OCI-LY3 (cell line): ENCODE measurements at regions not wholly inside any gene's neighbourhood (a gene's known extent, or its start where the extent isn't known, plus 50 kb on each side); places are given as distances from the start of the nearest gene placed in this dataset.

Source experiments
- EZH2phosphoT487 ChIP-seq: fragments of 200-600 bp; shearing (Covaris generic); IDR thresholded peaks from 2 replicates; pipeline ENCODE4 v1.6.1; 2018; ENCODE audit warnings: antibody characterized with exemption, mixed run types, low read depth
- TF ChIP-seq, protein P1 (sequence below): fragments of 200-600, 300-600 bp; sonication (generic); IDR thresholded peaks from 2 replicates; pipeline ENCODE4 v1.5.1; 2014; ENCODE audit warnings: antibody characterized with exemption, low read length, low read depth

DNA sequence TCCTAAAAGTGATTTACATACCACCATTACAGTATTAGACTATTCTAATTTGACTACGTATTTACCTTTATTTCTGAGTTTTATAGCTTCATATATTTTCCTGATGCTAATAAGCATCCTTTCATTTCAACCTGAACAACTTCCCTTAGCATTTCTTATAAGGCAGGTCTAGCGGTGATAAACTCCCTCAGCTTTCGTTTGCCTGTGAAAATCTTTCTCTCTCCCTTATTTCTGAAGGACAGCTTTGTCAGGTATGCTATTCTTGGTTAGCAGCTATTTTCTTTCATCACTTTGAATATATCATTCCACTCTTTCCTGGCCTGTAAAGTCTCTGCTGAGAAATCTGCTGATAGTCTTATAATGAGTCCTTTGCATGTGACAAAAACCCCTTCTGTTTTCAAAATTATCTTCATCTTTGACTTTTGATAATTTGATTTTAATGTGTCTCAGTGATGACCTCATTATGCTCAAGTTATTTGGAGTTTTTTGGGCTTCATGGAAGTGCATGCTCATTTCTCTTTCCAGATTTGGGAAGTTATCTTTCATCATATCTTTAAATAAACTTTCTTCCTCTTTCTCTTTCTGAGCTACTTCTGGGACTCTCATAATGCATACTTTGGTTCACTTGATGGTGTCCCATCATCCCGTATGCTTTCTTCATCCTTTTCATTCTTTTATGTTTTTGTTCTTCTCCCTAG lies 285.4 kb upstream of the PMFBP1 start:
- TF ChIP-seq, protein P1, sequence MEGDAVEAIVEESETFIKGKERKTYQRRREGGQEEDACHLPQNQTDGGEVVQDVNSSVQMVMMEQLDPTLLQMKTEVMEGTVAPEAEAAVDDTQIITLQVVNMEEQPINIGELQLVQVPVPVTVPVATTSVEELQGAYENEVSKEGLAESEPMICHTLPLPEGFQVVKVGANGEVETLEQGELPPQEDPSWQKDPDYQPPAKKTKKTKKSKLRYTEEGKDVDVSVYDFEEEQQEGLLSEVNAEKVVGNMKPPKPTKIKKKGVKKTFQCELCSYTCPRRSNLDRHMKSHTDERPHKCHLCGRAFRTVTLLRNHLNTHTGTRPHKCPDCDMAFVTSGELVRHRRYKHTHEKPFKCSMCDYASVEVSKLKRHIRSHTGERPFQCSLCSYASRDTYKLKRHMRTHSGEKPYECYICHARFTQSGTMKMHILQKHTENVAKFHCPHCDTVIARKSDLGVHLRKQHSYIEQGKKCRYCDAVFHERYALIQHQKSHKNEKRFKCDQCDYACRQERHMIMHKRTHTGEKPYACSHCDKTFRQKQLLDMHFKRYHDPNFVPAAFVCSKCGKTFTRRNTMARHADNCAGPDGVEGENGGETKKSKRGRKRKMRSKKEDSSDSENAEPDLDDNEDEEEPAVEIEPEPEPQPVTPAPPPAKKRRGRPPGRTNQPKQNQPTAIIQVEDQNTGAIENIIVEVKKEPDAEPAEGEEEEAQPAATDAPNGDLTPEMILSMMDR = no peak
- TF ChIP-seq EZH2phosphoT487 = no peak
